Thymus (tissue), 11 donors: ENCODE measurements at regions not wholly inside any gene's neighbourhood (a gene's known extent, or its start where the extent isn't known, plus 50 kb on each side); places are given as distances from the start of the nearest gene placed in this dataset.

Experiments used
- DNase-seq, 9 donors: peaks; one replicate each; pipeline ENCODE4 v3.0.0-alpha.2; 2013; ENCODE audit warnings: low spot score in 9 of 9, low read depth in 6 of 9, missing footprints in 1 of 9
- H3K27ac ChIP-seq, 2 donors: one replicate each; pipeline ENCODE4 v1.5.1; 2013; ENCODE audit warnings: control low read depth in 1 of 2, low read depth in 1 of 2, low read length in 1 of 2, mild to moderate bottlenecking in 1 of 2, moderate library complexity in 1 of 2
- H3K27me3 ChIP-seq, 2 donors: one replicate each; pipeline ENCODE4 v1.5.1; 2013; ENCODE audit warnings: low read length in 1 of 2; ENCODE audit not compliant: control insufficient read depth in 2 of 2, insufficient read depth in 1 of 2
- H3K36me3 ChIP-seq, 2 donors: one replicate each; pipeline ENCODE4 v1.5.1; 2013; ENCODE audit warnings: low read length in 1 of 2, mild to moderate bottlenecking in 1 of 2, moderate library complexity in 1 of 2; ENCODE audit not compliant: control insufficient read depth in 2 of 2, insufficient read depth in 2 of 2
- H3K4me1 ChIP-seq, 2 donors: one replicate each; pipeline ENCODE4 v1.5.1; 2013; ENCODE audit warnings: low read length in 2 of 2; ENCODE audit not compliant: control insufficient read depth in 2 of 2, insufficient read depth in 2 of 2
- H3K4me3 ChIP-seq, 2 donors: one replicate each; pipeline ENCODE4 v1.5.1; 2013; ENCODE audit warnings: low read length in 2 of 2, control low read depth in 1 of 2, mild to moderate bottlenecking in 1 of 2
- H3K9me3 ChIP-seq, 2 donors: one replicate each; pipeline ENCODE4 v1.5.1; 2013; ENCODE audit warnings: low read length in 1 of 2, mild to moderate bottlenecking in 1 of 2; ENCODE audit not compliant: control insufficient read depth in 2 of 2, insufficient read depth in 1 of 2
- WGBS: extraction: QIAGEN DNeasy Blood & Tissue Kit; methylation state at CpG from one replicate; pipeline ENCODE4 v1.1.7; 2013; 5-methylcytosine and 5-hydroxymethylcytosine counted together
- donor health status: healthy.

DNA sequence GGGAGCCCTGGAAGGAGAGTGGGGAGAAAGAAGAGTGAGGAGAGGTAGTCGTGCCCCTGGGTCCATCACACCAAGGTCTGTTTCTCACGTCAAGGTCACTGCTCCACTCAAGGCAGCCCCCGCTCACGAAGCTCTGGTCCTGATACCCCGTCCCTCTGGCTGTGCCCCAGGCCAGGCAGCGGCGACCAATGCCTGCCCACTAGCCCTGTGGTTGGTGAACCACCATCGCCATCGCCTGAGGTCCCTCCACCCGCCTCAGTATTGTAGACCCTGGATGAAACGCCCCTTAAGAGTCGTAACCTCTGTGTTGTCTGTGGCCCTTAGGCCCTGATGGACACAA is 378.3 kb upstream of the MYT1L start:
- Histone ChIP-seq H3K27me3 (peaks cover 0 to 4% of the 10 kb centered on the region in 2 donors), H3K9me3 (no peaks in the 10 kb centered on the region), H3K27ac (no peak overlapping the region), H3K4me3 (no peak overlapping the region), H3K4me1 (peaks cover 3 to 42% of the 10 kb centered on the region in 2 donors), H3K36me3 (no peaks in the 10 kb centered on the region)
- 93% methylated on average over 12 of the region's 12 CpGs for WGBS
- DNase-seq = no peak

DNA sequence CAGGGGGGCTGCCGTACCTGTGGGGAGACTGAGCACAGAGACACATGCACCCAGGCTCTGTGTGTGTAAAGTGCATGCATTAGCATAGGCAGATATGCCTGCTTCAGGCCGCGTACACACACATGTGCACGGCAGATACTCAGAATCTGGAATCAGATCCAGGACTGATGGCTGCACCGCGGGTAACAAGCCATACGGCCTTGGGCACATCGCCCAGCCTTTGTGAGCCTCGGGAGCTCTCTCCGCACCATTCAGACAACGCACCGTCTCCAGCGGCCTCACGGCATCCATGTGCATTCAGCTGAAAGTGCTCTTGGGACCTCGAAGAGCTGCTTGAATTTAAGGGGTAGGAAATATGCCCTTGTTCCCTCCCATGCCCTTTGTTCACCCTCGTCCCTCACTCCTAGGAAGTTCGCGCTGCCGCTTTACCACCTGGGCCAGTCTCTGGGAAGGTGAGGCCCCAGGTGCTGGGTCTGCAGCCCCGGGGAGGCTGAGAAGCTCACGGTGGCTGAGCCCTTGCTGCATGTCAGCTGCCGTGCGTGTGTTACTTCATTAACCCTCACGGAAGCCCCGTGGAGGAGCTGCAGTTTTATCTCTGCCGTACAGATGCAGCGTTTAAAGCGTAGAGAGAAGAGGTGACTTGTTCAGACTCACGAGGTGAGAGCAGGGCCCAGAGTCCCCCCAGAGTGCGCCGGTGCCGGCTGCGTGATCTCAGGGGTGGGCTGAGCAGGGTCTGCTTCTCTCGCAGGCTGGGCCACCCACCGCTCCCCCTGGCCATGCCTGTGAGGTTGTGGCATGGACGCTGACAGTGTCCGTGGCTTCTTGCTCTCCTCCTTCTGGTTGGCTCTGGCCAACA is 377.7 kb upstream of the MYT1L start:
- H3K36me3 ChIP-seq = no peaks in the 10 kb centered on the region
- WGBS = 97% methylated on average over 37 of the region's 37 CpGs
- H3K27ac ChIP-seq = no peak overlapping the region
- H3K9me3 ChIP-seq = no peaks in the 10 kb centered on the region
- H3K4me1 ChIP-seq = peaks cover 5 to 48% of the 10 kb centered on the region in 2 donors
- H3K27me3 ChIP-seq = no peaks in the 10 kb centered on the region
- DNase-seq = no peak
- H3K4me3 ChIP-seq = no peak overlapping the region

DNA sequence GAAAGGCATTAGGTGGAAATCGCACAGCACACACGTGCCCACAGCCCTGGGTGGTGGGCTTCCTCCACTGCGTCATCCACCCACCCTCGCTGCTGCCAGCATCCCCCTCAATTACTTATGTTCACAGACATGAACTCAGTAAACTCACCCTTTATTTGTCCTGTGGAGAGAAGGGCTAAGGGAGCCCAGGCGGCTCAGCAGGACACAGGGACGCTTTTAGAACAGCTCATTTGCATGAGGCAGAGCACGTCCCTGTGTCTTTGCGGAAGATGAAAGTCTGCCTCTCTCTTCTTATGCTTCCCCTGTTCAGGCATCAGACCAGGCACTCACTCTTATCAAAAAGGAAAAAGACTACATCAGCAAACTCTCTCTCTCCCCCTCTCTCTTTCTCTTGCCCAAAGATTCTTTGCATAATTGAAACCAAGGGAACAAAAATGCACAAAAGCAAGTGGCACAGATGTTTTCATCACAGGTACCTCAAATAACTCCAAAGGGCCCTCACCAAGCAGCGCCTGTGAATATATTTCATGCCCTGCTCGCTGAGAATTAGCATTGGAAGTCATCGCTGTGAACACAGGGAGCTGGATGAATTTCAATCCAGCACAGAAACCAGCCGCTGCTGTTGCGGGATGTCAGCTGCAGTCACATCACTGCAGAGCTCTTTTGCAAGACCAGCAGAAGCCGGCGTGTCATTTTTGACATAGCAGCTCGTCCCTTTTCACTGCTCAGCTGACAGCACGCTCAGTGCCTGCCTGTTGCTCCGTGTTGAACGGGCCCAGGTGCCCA is 376.3 kb upstream of the MYT1L start:
- Histone ChIP-seq H3K4me1 (peaks cover 12 to 62% of the 10 kb centered on the region in 2 donors), H3K36me3 (no peaks in the 10 kb centered on the region), H3K9me3 (no peaks in the 10 kb centered on the region), H3K27me3 (no peaks in the 10 kb centered on the region), H3K27ac (no peak overlapping the region), H3K4me3 (no peak overlapping the region)
- DNase-seq = peak in 1 of 9 donors; percentile 24
- WGBS = 88% methylated on average over 19 of the region's 19 CpGs

DNA sequence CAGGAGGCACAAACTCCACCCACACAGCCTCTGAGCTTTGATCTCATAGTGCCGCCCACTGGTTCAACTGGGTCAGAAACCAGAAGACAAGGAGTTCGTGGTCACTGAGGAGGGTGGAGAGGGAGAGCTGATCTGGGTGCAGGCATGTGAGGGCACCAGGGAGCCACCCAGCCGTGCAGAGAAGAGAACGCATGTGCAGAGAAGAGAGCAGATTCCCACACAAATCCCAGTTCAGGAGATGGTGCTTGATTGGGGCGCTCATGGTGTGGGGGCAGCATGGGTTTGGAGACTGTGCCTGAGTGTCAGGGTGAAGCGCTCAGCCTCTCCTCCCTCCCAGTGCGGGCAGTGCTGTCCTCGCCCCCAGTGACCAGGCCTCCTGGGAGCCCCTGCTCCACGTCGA is 375.2 kb upstream of the MYT1L start:
- H3K4me1 ChIP-seq = peaks cover 12 to 69% of the 10 kb centered on the region in 2 donors
- H3K36me3 ChIP-seq = no peaks in the 10 kb centered on the region
- H3K27me3 ChIP-seq = no peaks in the 10 kb centered on the region
- no peak overlapping the region for H3K27ac ChIP-seq
- no peaks in the 10 kb centered on the region for H3K9me3 ChIP-seq
- DNase-seq = peak in 1 of 9 donors; percentile 32
- H3K4me3 ChIP-seq = no peak overlapping the region
- 65% methylated on average over 10 of the region's 10 CpGs for WGBS

DNA sequence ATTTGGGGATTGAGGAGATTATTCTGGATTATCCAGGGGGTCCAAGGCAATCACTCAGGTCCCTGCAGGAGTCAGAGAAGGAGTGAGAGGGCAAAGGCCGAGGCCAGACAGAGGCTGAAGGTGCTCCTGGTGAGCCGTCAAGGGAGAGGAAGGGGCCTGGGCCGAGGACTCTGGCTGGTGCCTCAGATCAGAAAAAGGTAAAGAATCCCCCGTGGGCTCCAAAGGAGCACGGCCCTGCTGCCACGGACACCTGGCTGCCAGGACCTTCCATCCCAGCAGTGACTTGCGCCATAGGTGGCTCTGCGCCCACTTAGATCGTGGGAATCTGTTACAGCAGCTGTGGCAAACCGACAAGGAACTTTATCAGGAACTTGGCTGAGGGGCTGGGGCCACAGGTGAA is 374.8 kb upstream of the MYT1L start:
- H3K36me3 ChIP-seq = no peaks in the 10 kb centered on the region
- H3K9me3 ChIP-seq = no peaks in the 10 kb centered on the region
- DNase-seq = no peak
- H3K4me1 ChIP-seq = peaks cover 12 to 73% of the 10 kb centered on the region in 2 donors
- no peak overlapping the region for H3K4me3 ChIP-seq
- no peak overlapping the region for H3K27ac ChIP-seq
- 47% methylated on average over 10 of the region's 10 CpGs for WGBS
- no peaks in the 10 kb centered on the region for H3K27me3 ChIP-seq

DNA sequence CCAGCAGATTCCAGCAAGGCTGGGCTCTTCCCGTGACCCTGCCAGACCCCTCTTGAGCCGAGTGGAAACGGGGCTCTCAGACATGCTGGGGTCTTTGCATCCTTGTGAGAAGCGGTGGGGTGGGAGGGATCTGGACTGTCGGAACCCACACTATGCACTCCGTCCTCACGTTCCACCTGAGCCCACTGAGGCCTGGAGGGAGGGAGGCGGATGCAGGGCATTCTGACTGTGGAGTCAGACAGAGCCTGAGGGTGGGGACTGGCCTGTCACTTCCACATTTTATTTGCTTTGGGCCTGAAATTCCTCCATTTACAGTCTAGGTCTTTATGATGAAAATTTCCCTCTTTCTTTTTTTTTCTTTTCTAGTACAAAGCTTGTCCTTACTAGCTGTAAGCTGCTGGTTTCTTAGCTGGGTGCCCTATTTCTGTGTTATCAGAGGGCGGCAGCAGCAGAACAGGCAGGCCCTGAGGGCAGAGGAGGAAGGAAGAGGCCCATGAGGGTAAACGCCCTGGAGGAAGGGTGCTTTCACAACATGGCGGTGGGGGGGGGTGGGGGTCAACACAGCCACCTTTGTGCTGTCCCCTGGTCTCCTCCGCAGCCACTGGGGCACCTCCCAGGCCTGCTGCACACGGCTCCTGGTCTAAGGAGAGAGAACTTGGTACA is 373.5 kb upstream of the MYT1L start:
- Histone ChIP-seq H3K9me3 (no peaks in the 10 kb centered on the region), H3K4me3 (no peak overlapping the region), H3K27me3 (no peaks in the 10 kb centered on the region), H3K36me3 (no peaks in the 10 kb centered on the region), H3K4me1 (peaks cover 12 to 85% of the 10 kb centered on the region in 2 donors), H3K27ac (peak overlapping the region in 1 of 2 donors; percentile 25)
- WGBS = 63% methylated on average over 13 of the region's 13 CpGs
- DNase-seq = peak in 1 of 9 donors; percentile 67

DNA sequence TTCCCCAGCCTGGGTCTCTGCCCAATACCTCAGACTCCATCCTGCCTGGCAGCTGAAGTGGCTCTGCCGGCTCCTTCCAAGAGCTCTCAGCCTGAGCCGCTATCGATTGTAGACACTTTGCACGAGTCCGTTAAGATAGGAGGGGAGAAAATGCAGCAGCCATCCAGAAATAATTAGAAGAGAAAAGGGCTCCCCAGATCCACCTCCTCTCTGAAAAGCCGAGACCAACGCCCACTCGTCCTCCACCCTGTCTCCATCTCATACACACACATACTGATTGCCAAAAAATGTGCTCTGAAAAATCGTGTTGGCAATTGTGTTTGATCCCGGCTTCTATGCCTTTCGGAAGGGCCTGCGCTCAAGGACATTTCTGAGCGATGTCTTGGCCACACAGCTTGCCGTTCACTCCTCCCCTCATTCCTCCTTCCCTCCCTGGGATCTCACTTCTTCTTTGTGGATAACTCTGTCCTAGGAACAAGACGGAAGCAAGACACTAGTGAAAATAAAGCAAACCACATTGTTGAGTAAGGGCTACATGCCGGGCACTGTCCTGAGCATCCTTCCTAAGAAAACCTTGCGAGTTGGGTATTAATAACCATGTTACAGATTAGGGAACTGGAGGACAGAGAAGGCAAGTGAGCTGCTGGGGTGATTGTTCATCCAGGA is 372.8 kb upstream of the MYT1L start:
- no peaks in the 10 kb centered on the region for H3K27me3 ChIP-seq
- DNase-seq = no peak
- peak overlapping the region in 1 of 2 donors; percentile 63 for H3K27ac ChIP-seq
- H3K4me1 ChIP-seq = peaks cover 12 to 89% of the 10 kb centered on the region in 2 donors
- no peak overlapping the region for H3K4me3 ChIP-seq
- no peaks in the 10 kb centered on the region for H3K36me3 ChIP-seq
- H3K9me3 ChIP-seq = no peaks in the 10 kb centered on the region
- 97% methylated on average over 17 of the region's 17 CpGs for WGBS

DNA sequence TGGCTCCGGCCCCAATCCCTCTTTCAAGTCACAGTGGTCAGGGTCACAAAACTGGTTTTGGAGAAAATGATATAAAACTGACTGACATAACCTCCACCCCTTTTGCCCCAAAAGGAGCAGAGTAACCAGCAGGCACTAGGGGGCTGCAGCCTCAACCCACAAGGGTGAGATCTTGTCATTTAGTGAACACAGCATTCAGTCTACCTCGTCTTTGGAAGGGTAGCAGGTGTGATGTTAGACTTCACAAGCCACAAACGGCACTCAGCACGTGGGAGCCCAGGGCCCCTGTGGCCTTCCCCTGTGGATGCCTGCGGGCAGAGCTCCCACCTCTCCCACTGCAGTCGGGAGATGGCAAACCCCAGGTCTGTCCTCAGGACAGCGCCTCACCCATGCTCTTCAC is 372.1 kb upstream of the MYT1L start:
- no peaks in the 10 kb centered on the region for H3K36me3 ChIP-seq
- WGBS = 30% methylated on average over 7 of the region's 7 CpGs
- no peaks in the 10 kb centered on the region for H3K27me3 ChIP-seq
- DNase-seq = peak in 4 of 9 donors; percentile 54 to 83 (median 61)
- H3K4me3 ChIP-seq = no peak overlapping the region
- peaks cover 12 to 90% of the 10 kb centered on the region in 2 donors for H3K4me1 ChIP-seq
- H3K27ac ChIP-seq = peak overlapping the region in 1 of 2 donors; percentile 63
- no peaks in the 10 kb centered on the region for H3K9me3 ChIP-seq
